ENCODE measurements at regions not wholly inside any gene's neighbourhood (a gene's known extent, or its start where the extent isn't known, plus 50 kb on each side); places are given as distances from the start of the nearest gene placed in this dataset.
"Not testable (repeated sequence)": the region's sequence is repeated elsewhere in the genome, so short reads cannot be mapped to it uniquely, and the experiment has no call there.

DNA sequence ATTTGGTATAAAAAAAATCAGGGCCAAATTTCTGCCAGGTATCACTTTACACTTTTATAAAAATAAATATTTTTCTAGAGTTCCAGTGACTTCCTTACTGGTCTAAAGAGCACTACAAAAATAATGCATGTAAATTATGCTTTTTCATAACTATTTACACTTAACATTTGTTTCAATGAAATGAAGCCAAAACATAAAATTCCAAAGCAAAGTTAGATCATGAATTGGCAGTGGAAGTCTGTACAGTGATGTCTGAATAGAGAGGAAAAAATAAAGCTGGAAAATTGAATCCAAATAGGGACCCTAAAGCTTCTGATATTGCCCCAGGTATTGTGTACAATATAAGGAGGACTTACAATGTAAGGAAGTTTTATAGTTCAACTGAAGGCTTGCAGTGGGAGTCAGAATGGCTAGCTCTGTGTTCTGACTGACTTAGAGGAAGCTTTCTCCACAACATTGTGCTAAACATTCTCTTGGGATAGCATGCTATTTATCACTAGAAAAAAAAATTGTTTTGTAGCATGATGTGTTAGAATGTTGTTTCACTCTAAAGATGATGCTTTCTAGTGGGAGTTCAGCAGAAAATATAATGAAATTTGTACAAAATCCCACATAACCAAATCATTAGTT, 288.2 kb upstream of the UGT8 start:
- no peak for DNase-seq

- DNase-seq, result no peak
Observed at GRCh38 chr4:114311787-114312186, 286.8 kb upstream of the UGT8 start.

GRCh38 chr4:114312338-114312737, 286.3 kb upstream of the UGT8 start:
- DNase-seq, result no peak

DNA sequence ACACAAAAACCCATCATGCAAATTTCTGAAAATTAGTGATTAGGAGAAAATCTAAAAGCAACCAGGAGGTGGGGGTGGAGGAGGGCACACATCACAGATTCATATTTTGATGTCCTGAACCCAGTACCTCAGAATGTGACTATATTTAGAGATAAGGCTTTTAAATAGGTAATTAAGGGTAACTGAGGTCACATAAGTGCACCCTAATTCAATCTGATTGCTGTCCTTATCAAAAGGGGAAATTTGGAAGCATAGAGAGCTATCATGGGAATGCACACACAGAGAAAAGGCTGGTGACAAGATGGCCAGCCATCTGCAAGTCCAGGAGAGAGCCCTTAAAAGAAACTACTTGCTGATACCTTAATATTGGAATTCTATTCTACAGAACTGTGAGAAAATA, 281.8 kb upstream of the UGT8 start:
- no peak for DNase-seq

DNA sequence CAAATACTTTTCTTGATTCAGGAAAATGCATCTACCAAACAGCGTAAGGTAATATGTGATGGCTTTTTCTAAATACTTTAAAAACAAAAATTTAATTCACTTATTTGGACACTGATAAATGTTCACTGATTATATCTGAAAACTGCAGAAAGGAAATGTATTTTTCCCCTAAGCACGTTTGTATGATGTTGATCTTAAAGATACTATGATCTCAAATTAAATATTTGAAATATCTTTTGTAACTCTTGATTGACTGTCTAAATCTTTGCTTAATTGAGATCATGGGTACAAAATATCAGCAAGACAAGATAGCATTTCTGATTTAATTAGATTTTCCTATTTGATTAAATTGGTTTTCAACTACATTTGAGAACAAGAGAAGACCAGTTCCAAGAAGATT, 281.0 kb upstream of the UGT8 start:
- no peak for DNase-seq

DNA sequence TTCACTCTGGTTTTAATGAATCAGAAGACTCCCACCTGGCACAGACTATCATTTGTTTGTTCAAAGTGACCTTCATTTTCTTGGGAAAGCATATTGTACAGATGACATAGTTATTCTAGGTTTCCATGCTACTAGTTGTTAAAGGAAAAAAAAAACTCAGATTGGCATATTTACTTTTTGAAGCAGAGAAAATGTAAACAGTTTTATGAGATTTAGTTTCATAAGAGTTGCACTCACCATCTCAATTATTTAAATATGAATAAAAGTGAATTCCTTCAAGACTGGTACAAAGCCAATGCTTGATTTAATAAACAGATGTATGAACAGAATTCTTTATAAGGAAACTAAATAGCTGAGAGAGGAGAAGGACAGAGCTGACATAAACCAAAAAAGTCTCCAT, 280.3 kb upstream of the UGT8 start:
- no peak for DNase-seq

DNA sequence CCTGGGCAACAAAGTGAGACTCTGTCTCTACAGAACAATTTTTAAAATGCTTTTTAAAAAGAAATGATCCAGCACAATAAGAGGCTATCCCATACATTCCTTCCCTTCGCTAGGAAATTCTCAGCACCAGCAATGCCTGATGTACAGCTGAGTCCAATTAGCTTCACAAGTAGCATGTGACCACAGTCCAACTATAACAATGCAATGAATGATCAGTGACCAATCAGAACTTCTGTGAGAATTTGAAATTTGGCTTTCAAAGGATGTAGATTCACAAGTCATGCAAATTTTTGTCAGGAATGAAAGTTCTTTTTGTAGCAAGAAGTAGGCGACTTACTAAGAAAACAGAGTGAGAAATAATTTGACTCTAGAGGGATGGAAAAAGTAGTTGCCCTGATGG, 278.5 kb upstream of the UGT8 start:
- DNase-seq, result no peak

GRCh38 chr4:114321366-114321765, 277.2 kb upstream of the UGT8 start:
- no peak for DNase-seq

- DNase-seq, result no peak
Observed at GRCh38 chr4:114323841-114324240, 274.8 kb upstream of the UGT8 start.

GRCh38 chr4:114326358-114326757, 272.2 kb upstream of the UGT8 start:
- no peak for DNase-seq

DNA sequence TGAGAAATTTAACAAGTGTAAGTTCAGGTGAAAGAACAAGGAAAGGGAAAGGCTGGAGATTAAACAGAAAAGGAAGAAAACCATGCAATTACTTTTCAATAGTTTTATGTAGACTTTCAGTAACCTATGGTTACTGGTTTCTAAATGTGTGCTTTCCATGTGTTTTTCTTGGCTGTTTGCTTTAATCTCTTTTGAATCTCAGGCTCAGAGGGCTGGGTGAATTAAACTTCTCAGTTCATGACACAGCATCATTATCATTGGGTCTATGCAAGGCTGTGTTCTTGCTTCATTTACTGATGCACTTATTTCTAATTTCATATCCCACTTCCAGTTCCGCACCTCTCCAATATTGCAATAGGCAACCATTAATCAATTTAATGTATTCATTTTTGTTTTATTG, 266.5 kb upstream of the UGT8 start:
- DNase-seq, result no peak

DNA sequence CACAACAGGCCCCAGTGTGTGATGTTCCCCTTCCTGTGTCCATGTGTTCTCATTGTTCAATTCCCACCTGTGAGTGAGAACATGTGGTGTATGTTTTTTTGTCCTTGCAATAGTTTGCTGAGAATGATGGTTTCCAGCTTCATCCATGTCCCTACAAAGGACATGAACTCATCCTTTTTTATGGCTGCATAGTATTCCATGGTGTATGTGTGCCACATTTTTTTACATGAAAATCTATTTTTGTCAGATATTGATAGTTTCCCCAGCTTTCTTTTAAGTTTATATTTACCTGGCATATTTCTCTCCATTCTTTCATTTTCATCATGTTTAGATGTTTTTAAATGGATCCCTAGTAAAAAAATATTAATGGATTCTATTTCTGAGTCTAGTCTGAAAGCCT, 264.2 kb upstream of the UGT8 start:
- DNase-seq, result not testable (repeated sequence)

DNA sequence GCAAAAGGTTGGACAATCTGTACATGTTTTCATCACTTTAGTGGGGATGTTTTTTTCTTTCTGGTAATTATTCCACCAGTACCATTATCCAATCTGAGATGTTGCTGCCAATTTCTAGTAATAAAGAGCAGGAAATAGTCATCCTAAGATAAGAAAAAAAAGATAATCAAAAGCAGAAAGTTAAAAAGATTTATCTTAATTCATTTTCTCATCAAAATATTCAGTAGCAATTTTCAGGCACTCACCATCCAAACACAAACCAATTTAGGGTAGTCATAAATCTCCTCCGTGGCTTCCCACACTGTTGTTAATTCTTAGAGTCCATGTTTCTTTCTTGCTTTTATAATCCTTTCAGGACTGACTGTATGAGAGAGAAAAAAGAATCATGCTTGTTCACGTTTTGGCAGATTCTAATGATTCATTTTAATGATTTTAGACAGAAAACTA, 263.7 kb upstream of the UGT8 start:
- no peak for DNase-seq

- no peak for DNase-seq
Observed at GRCh38 chr4:114335339-114335738, 263.3 kb upstream of the UGT8 start.

- DNase-seq, result no peak
Observed at GRCh38 chr4:114343015-114343414, 255.6 kb upstream of the UGT8 start.

- no peak for DNase-seq
Observed at GRCh38 chr4:114349543-114350175, 248.9 kb upstream of the UGT8 start.

GRCh38 chr4:114358901-114359300, 239.7 kb upstream of the UGT8 start:
- no peak for DNase-seq

GRCh38 chr4:114361249-114361648, 237.4 kb upstream of the UGT8 start:
- no peak for DNase-seq

DNA sequence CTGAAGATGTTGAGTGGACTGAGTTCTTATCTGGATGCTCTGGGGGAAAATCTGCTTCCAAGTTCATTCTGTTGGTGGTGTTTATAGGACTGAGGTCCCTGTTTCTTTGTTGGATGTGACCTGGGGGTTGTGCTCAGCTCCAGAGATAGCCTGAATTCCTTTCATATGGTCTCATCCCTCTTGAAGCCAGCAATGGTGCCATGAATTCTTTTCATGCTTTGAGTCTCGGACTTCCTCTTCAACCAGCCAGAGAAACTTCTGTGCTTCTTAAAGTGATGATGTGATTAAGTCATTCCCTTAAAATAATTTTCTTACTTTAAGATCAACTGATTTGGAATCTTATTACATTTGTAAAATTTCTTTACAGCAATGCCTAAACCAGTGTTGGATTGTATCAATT, 233.8 kb upstream of the UGT8 start:
- DNase-seq, result no peak

GRCh38 chr4:114365591-114365990, 233.0 kb upstream of the UGT8 start:
- DNase-seq, result no peak

DNA sequence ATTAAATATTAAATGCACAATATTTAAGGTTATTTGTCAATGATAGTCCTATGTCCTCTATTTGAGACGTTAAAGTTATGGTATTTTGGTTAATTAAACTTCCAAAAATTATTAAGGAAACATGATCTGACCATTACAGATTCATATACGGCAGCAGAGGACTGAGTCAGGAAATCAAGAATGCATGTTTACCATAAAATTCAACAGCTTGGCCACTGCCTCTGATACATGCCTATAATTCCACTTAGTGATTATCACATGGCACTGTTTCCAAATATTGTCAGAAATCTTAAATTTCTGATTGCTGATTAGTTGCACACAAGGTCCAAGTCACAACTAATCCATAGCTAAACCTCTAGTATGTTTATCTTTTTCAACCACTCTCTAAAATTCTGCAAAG, 232.2 kb upstream of the UGT8 start:
- DNase-seq, result no peak

DNA sequence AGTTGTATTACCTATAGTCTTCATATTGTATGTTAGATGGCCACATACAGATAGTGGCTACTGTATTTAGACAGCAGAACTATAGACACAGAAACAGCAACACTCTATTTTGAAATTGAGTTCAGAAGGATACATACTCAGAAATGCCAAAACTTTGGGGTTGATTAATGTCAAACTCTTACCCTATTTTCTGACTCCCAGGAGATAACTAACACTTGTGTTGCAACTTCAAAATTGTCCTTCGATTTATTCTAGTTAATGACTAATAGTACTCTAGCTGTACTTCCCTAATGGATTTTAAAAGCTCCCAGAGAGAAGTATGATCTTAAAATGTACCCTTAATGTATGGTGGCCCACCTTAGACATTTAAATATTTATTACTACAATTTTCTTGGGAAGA, 229.9 kb upstream of the UGT8 start:
- DNase-seq, result no peak

DNA sequence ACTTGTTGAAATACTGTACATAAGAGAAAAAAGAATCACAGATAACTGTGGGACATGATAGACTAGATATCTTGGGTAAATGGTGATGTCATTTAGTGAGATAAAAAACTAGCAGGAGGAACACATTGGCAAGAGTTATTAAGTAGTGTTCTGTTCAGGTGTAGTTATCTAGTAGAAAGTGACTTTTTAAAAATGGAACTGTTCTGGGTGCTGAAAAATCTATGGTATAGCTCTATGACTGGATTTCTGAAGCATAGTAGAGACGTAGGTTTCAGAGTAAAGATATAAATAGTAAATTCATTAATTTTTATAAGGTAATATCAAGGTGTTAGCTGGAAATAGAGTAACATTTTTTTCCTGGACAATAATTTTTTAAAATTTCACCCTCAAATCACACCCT, 225.1 kb upstream of the UGT8 start:
- DNase-seq, result no peak

- no peak for DNase-seq
Observed at GRCh38 chr4:114378305-114378903, 220.2 kb upstream of the UGT8 start.

DNA sequence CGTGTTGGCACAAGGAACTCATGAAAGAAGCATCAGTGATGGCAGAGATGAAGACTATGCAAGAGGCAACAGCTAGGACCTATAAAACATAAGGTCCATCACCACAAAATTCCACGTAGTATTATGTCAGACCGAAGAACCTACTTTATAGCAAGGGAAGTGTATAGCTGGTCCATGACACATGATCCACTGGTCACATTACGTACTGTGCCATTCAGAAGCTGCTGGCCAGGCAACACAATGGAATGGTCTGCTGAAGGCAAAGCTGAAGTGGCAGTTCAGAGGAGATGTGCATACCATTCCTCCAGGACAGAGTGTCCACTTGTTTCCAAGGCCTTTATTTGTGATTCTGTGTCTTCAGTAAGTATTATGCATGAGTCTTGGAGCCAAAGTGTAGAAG, 215.5 kb upstream of the UGT8 start:
- DNase-seq, result no peak
